HepG2 (cell line): ENCODE measurements at regions not wholly inside any gene's neighbourhood (a gene's known extent, or its start where the extent isn't known, plus 50 kb on each side); places are given as distances from the start of the nearest gene placed in this dataset.

Experiments used
- CBX5 ChIP-seq: sonication (generic); formaldehyde crosslinking; IDR thresholded peaks from 2 replicates; pipeline ENCODE4 v1.4.0; 2020; ENCODE audit warnings: missing genetic modification reagents, borderline replicate concordance
- CREB1 ChIP-seq, 2 experiments: fragments of 450-650 bp in 1 of 2; IDR thresholded peaks; 2 replicates each; pipeline ENCODE4 v1.6.1; 2016 to 2017; ENCODE audit warnings: control low read depth in 1 of 2, mild to moderate bottlenecking in 1 of 2, missing compliant biosample characterization in 1 of 2, missing genetic modification characterization in 1 of 2
- CTCF ChIP-seq: sonication (generic); formaldehyde crosslinking; IDR thresholded peaks from 2 replicates; pipeline ENCODE4 v1.5.0; 2020; ENCODE audit warnings: mild to moderate bottlenecking, missing genetic modification reagents, moderate library complexity
- KLF6 ChIP-seq: IDR thresholded peaks from 2 replicates; pipeline ENCODE4 v1.8.0; 2016; ENCODE audit warnings: missing biosample characterization, missing genetic modification reagents
- MLX ChIP-seq: IDR thresholded peaks from 2 replicates; pipeline ENCODE4 v1.6.1; 2016
- NFKBIZ ChIP-seq: IDR thresholded peaks from 2 replicates; pipeline ENCODE4 v1.6.1; 2018; ENCODE audit warnings: missing genetic modification reagents, missing compliant biosample characterization
- SRF ChIP-seq: IDR thresholded peaks from 2 replicates; pipeline ENCODE4 v1.6.1; 2011; ENCODE audit warnings: mild to moderate bottlenecking, low read depth, low read length, moderate library complexity
- SRSF1 ChIP-seq: fragments of 200-400 bp; formaldehyde crosslinking; optimal IDR thresholded peaks from 2 replicates; pipeline ENCODE3; 2017; ENCODE audit warnings: mild to moderate bottlenecking, low read depth, low read length, moderate library complexity
- TAF15 ChIP-seq: fragments of 200-400 bp; formaldehyde crosslinking; IDR thresholded peaks from one replicate; pipeline ENCODE4 v1.6.1; 2018; ENCODE audit warnings: mild to moderate bottlenecking, low read depth, low read length; ENCODE audit not compliant: poor library complexity, severe bottlenecking
- ZNF318 ChIP-seq: sonication (generic); formaldehyde crosslinking; IDR thresholded peaks from 2 replicates; pipeline ENCODE4 v1.4.0; 2020; ENCODE audit warnings: mild to moderate bottlenecking, missing genetic modification reagents
- ZNF720 ChIP-seq: sonication (generic); formaldehyde crosslinking; IDR thresholded peaks from 2 replicates; pipeline ENCODE4 v1.4.0; 2020; ENCODE audit warnings: missing genetic modification reagents
- ZSCAN30 ChIP-seq: sonication (generic); formaldehyde crosslinking; IDR thresholded peaks from 2 replicates; pipeline ENCODE4 v1.5.0; 2020; ENCODE audit warnings: mild to moderate bottlenecking, missing genetic modification reagents
- TF ChIP-seq, protein P1 (sequence below): conservative IDR thresholded peaks from 2 replicates; pipeline ENCODE4 v1.6.1; 2018; ENCODE audit warnings: missing genetic modification reagents
- TF ChIP-seq, protein P2 (sequence below): IDR thresholded peaks from 2 replicates; pipeline ENCODE4 v1.6.1; 2012; ENCODE audit warnings: inconsistent platforms

DNA sequence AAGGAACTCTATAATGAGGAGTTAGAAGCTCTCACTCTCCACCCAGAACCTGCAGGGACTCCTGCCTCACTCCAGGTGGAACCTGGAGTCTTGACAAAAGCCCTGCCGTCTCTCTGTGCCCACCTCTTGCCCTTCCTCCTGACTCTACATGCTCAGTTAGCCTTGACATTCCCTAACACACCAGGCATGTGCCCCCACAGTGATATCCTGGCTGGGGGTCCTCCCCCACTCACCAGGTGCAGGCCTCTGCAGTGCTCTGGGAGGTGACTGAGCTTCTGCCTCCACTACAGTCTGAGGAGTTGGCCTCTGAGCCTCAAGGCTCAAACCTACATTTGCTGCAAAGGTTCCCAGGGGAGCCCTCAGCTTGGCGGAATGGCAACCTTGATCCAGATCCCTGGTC lies 300.7 kb downstream of the ADGRD1 start:
- TF ChIP-seq CTCF (CRISPR knock-in tag) = no peak
- no peak for TF ChIP-seq KLF6
- no peak for TF ChIP-seq ZNF318 (CRISPR knock-in tag)
- no peak for TF ChIP-seq ZNF720 (CRISPR knock-in tag)
- TF ChIP-seq MLX (CRISPR knock-in tag) = no peak
- no peak for TF ChIP-seq SRF
- TF ChIP-seq TAF15 = no peak
- no peak for TF ChIP-seq NFKBIZ
- no peak for TF ChIP-seq CREB1 (IDR thresholded peaks at IDR 0.05)
- TF ChIP-seq CREB1 (CRISPR knock-in tag; IDR thresholded peaks at IDR 0.05) = no peak
- TF ChIP-seq, protein P1, sequence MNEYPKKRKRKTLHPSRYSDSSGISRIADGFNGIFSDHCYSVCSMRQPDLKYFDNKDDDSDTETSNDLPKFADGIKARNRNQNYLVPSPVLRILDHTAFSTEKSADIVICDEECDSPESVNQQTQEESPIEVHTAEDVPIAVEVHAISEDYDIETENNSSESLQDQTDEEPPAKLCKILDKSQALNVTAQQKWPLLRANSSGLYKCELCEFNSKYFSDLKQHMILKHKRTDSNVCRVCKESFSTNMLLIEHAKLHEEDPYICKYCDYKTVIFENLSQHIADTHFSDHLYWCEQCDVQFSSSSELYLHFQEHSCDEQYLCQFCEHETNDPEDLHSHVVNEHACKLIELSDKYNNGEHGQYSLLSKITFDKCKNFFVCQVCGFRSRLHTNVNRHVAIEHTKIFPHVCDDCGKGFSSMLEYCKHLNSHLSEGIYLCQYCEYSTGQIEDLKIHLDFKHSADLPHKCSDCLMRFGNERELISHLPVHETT (CRISPR knock-in tag) = no peak
- TF ChIP-seq CBX5 (CRISPR knock-in tag) = no peak
- no peak for TF ChIP-seq ZSCAN30
- no peak for TF ChIP-seq SRSF1
- TF ChIP-seq, protein P2, sequence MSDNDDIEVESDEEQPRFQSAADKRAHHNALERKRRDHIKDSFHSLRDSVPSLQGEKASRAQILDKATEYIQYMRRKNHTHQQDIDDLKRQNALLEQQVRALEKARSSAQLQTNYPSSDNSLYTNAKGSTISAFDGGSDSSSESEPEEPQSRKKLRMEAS = no peak
